BLaER1 (cell line): ENCODE measurements at regions not wholly inside any gene's neighbourhood (a gene's known extent, or its start where the extent isn't known, plus 50 kb on each side); places are given as distances from the start of the nearest gene placed in this dataset.
A peak's percentile ranks its signal among the peaks of the same experiment; 100 is the strongest.
"Not testable (repeated sequence)": the region's sequence is repeated elsewhere in the genome, so short reads cannot be mapped to it uniquely, and the experiment has no call there.

ENCODE experiments used
- H3K27ac ChIP-seq: shearing (Covaris generic); formaldehyde crosslinking; 2 replicates; pipeline ENCODE4 v1.8.1; 2022
- H3K27me3 ChIP-seq: shearing (Covaris generic); formaldehyde crosslinking; 2 replicates; pipeline ENCODE4 v1.8.1; 2022
- H3K36me3 ChIP-seq: shearing (Covaris generic); formaldehyde crosslinking; 2 replicates; pipeline ENCODE4 v1.8.1; 2022
- H3K4me1 ChIP-seq: shearing (Covaris generic); formaldehyde crosslinking; 2 replicates; pipeline ENCODE4 v1.8.1; 2022
- H3K4me2 ChIP-seq: shearing (Covaris generic); formaldehyde crosslinking; 2 replicates; pipeline ENCODE4 v1.8.1; 2022
- H3K4me3 ChIP-seq: shearing (Covaris generic); formaldehyde crosslinking; 2 replicates; pipeline ENCODE4 v1.8.1; 2022
- H3K9ac ChIP-seq: shearing (Covaris generic); formaldehyde crosslinking; 2 replicates; pipeline ENCODE4 v1.8.1; 2022
- H3K9me3 ChIP-seq: shearing (Covaris generic); formaldehyde crosslinking; 2 replicates; pipeline ENCODE4 v1.8.1; 2022
- H4K20me1 ChIP-seq: shearing (Covaris generic); formaldehyde crosslinking; 2 replicates; pipeline ENCODE4 v1.8.1; 2022
- Cebpa-rat ChIP-seq: shearing (Covaris generic); IDR thresholded peaks from 2 replicates; pipeline ENCODE4 v1.8.1; 2022

- no peak for TF ChIP-seq Cebpa-rat
These were observed 75.5 kb upstream of the ADGRE5 start for GRCh38 chr19:14305706-14306105.

GRCh38 chr19:14301150-14301549 is 80.1 kb upstream of the ADGRE5 start:
- no peaks in the 10 kb centered on the region for H3K36me3 ChIP-seq
- no peak overlapping the region for H3K27ac ChIP-seq
- H3K27me3 ChIP-seq, result no peaks in the 10 kb centered on the region
- TF ChIP-seq Cebpa-rat, result no peak
- no peaks in the 10 kb centered on the region for H4K20me1 ChIP-seq
- H3K4me1 ChIP-seq, result peaks cover 13% of the 10 kb centered on the region; the same call in 1 of the 2 replicates
- H3K4me3 ChIP-seq, result no peak overlapping the region
- H3K4me2 ChIP-seq, result no peak overlapping the region
- no peaks in the 10 kb centered on the region for H3K9me3 ChIP-seq
- no peak overlapping the region for H3K9ac ChIP-seq

More at GRCh38 chr19:14305706-14306105, 75.5 kb upstream of the ADGRE5 start:
- Histone ChIP-seq H3K27me3 (no peaks in the 10 kb centered on the region), H3K36me3 (peaks cover 7% of the 10 kb centered on the region; the same call in 1 of the 2 replicates), H3K4me1 (peaks cover 30% of the 10 kb centered on the region), H3K9ac (no peak overlapping the region), H4K20me1 (no peaks in the 10 kb centered on the region), H3K4me3 (no peak overlapping the region), H3K27ac (no peak overlapping the region), H3K4me2 (no peak overlapping the region), H3K9me3 (no peaks in the 10 kb centered on the region)

- H3K36me3 ChIP-seq, result no peaks in the 10 kb centered on the region
- H3K9ac ChIP-seq, result no peak overlapping the region
- no peaks in the 10 kb centered on the region for H3K9me3 ChIP-seq
- no peak overlapping the region for H3K4me3 ChIP-seq
- TF ChIP-seq Cebpa-rat, result no peak
- H3K4me2 ChIP-seq, result no peak overlapping the region
- no peaks in the 10 kb centered on the region for H3K27me3 ChIP-seq
- H4K20me1 ChIP-seq, result no peaks in the 10 kb centered on the region
- peaks cover 13% of the 10 kb centered on the region; the same call in 1 of the 2 replicates for H3K4me1 ChIP-seq
- no peak overlapping the region for H3K27ac ChIP-seq
These were observed 80.9 kb upstream of the ADGRE5 start for GRCh38 chr19:14300303-14300702.

- not testable (repeated sequence) for H3K9me3 ChIP-seq, H3K27me3 ChIP-seq, H3K4me2 ChIP-seq, H3K36me3 ChIP-seq, H3K9ac ChIP-seq, H4K20me1 ChIP-seq, H3K4me3 ChIP-seq, H3K27ac ChIP-seq
- H3K4me1 ChIP-seq, result peaks cover 13% of the 10 kb centered on the region; the same call in 1 of the 2 replicates
These were observed 81.9 kb upstream of the ADGRE5 start for GRCh38 chr19:14299224-14299827.

- not testable (repeated sequence) for H4K20me1 ChIP-seq, H3K27me3 ChIP-seq, H3K4me2 ChIP-seq, H3K36me3 ChIP-seq, H3K9ac ChIP-seq, H3K9me3 ChIP-seq, H3K4me3 ChIP-seq, H3K27ac ChIP-seq
- H3K4me1 ChIP-seq, result peaks cover 11% of the 10 kb centered on the region
These were observed 83.2 kb upstream of the ADGRE5 start for GRCh38 chr19:14297883-14298576.

- H3K36me3 ChIP-seq, H3K9ac ChIP-seq, H3K27ac ChIP-seq, H3K27me3 ChIP-seq, H3K9me3 ChIP-seq, H4K20me1 ChIP-seq, H3K4me3 ChIP-seq, H3K4me2 ChIP-seq: not testable (repeated sequence)
- peaks cover 14% of the 10 kb centered on the region for H3K4me1 ChIP-seq
These were observed 86.3 kb upstream of the ADGRE5 start for GRCh38 chr19:14294974-14295373.

GRCh38 chr19:14293816-14294170 is 87.5 kb upstream of the ADGRE5 start:
- not testable (repeated sequence) for H4K20me1 ChIP-seq, H3K36me3 ChIP-seq, H3K9ac ChIP-seq, H3K27ac ChIP-seq, H3K9me3 ChIP-seq, H3K27me3 ChIP-seq, H3K4me2 ChIP-seq, H3K4me3 ChIP-seq
- peaks cover 26% of the 10 kb centered on the region for H3K4me1 ChIP-seq

- H3K9me3 ChIP-seq, H3K36me3 ChIP-seq, H3K27me3 ChIP-seq, H4K20me1 ChIP-seq: not testable (repeated sequence)
- 0 out of 2 replicates have a peak overlapping the region, but pooled peaks have one; percentile 41 for H3K9ac ChIP-seq
- peak overlapping the region; percentile 56 for H3K4me3 ChIP-seq
- peaks cover 28% of the 10 kb centered on the region for H3K4me1 ChIP-seq
- H3K4me2 ChIP-seq, result peak overlapping the region; percentile 67
- 0 out of 2 replicates have a peak overlapping the region, but pooled peaks have one; percentile 44 for H3K27ac ChIP-seq
These were observed 87.3 kb upstream of the ADGRL1 start for GRCh38 chr19:14293101-14293815.

- not testable (repeated sequence) for H3K4me3 ChIP-seq, H3K27me3 ChIP-seq, H3K27ac ChIP-seq, H4K20me1 ChIP-seq, H3K9ac ChIP-seq, H3K9me3 ChIP-seq, H3K36me3 ChIP-seq
- Histone ChIP-seq H3K4me2 (peak overlapping the region; percentile 50), H3K4me1 (peaks cover 28% of the 10 kb centered on the region)
These were observed 83.8 kb upstream of the ADGRL1 start for GRCh38 chr19:14289810-14290209.

- H3K4me2 ChIP-seq, H3K9me3 ChIP-seq, H3K9ac ChIP-seq, H3K27ac ChIP-seq, H3K36me3 ChIP-seq, H4K20me1 ChIP-seq, H3K27me3 ChIP-seq, H3K4me3 ChIP-seq: not testable (repeated sequence)
- peaks cover 33% of the 10 kb centered on the region for H3K4me1 ChIP-seq
These were observed 81.9 kb upstream of the ADGRL1 start for GRCh38 chr19:14287837-14288236.

- not testable (repeated sequence) for H3K27me3 ChIP-seq, H3K27ac ChIP-seq, H3K9ac ChIP-seq, H4K20me1 ChIP-seq, H3K9me3 ChIP-seq, H3K4me2 ChIP-seq, H3K36me3 ChIP-seq, H3K4me3 ChIP-seq
- H3K4me1 ChIP-seq, result peaks cover 31% of the 10 kb centered on the region
These were observed 80.6 kb upstream of the ADGRL1 start for GRCh38 chr19:14286594-14286993.

GRCh38 chr19:14285726-14286125 is 79.8 kb upstream of the ADGRL1 start:
- not testable (repeated sequence) for H3K9ac ChIP-seq, H3K9me3 ChIP-seq, H3K4me3 ChIP-seq, H3K27ac ChIP-seq, H4K20me1 ChIP-seq, H3K36me3 ChIP-seq, H3K4me2 ChIP-seq, H3K27me3 ChIP-seq
- peaks cover 31% of the 10 kb centered on the region for H3K4me1 ChIP-seq

- Histone ChIP-seq H3K9ac (peak overlapping the region; percentile 38; the same call in 1 of the 2 replicates), H3K4me1 (peaks cover 19% of the 10 kb centered on the region), H3K27ac (peak overlapping the region; percentile 65), H3K4me2 (peak overlapping the region; percentile 74)
- not testable (repeated sequence) for H3K9me3 ChIP-seq, H3K36me3 ChIP-seq, H3K4me3 ChIP-seq, H4K20me1 ChIP-seq, H3K27me3 ChIP-seq
These were observed 78.0 kb upstream of the ADGRL1 start for GRCh38 chr19:14283813-14284520.

GRCh38 chr19:14279270-14279669 is 73.3 kb upstream of the ADGRL1 start:
- H3K4me3 ChIP-seq, H4K20me1 ChIP-seq, H3K4me2 ChIP-seq, H3K36me3 ChIP-seq, H3K27me3 ChIP-seq, H3K27ac ChIP-seq, H3K9ac ChIP-seq: not testable (repeated sequence)
- peaks cover 27% of the 10 kb centered on the region for H3K9me3 ChIP-seq
- peaks cover 16% of the 10 kb centered on the region for H3K4me1 ChIP-seq
